ENCODE measurements at regions not wholly inside any gene's neighbourhood (a gene's known extent, or its start where the extent isn't known, plus 50 kb on each side); places are given as distances from the start of the nearest gene placed in this dataset.

DNA sequence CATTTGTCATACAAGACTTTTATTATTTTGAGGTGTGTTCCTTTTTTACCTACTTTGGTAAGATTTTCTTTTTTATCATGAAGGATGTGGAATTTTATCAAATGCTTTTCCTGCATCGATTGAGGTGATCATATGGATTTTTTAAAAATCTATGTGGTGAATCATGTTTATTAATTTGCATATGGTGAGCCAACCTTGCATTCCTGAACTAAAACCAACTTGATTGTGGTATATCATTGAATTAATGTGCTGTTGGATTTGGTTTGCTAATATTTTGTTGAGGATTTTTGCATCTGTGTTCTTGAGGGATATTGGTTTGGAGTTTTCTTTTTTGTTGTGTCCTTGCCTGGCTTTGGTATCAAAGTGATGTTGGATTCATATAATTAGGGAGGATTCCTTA lies 848.1 kb upstream of the EYS start:
- no peak overlapping the region for H3K4me3 ChIP-seq (ENCODE audit: low read length)
- DNase-seq (ENCODE audit: low read depth): no peak
- TF ChIP-seq, protein P1, sequence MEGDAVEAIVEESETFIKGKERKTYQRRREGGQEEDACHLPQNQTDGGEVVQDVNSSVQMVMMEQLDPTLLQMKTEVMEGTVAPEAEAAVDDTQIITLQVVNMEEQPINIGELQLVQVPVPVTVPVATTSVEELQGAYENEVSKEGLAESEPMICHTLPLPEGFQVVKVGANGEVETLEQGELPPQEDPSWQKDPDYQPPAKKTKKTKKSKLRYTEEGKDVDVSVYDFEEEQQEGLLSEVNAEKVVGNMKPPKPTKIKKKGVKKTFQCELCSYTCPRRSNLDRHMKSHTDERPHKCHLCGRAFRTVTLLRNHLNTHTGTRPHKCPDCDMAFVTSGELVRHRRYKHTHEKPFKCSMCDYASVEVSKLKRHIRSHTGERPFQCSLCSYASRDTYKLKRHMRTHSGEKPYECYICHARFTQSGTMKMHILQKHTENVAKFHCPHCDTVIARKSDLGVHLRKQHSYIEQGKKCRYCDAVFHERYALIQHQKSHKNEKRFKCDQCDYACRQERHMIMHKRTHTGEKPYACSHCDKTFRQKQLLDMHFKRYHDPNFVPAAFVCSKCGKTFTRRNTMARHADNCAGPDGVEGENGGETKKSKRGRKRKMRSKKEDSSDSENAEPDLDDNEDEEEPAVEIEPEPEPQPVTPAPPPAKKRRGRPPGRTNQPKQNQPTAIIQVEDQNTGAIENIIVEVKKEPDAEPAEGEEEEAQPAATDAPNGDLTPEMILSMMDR (IDR thresholded peaks at IDR 0.05; ENCODE audit: insufficient read depth, low read depth, low read length, missing control alignments): no peak

DNA sequence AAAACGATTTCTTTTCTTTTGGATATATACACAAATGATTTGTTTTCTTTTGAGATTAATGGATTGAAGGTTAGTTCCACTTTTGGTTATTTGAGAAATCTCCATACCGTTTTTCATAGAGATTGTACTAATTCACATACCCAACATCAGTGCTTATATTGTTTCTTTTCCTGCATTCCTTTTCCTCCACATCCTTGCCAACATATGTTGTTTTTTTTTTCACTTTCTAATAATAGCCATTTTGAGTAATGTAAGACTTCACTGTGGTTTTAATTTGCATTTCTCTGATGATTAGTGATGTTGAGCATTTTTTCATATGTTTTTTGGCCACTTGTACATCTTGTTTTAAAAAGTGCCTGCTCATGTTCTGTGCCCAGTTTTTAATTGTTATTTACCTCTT lies 846.4 kb upstream of the EYS start:
- TF ChIP-seq, protein P1 (IDR thresholded peaks at IDR 0.05; ENCODE audit: insufficient read depth, low read depth, low read length, missing control alignments): no peak
- DNase-seq (ENCODE audit: low read depth): no peak
- no peak overlapping the region for H3K4me3 ChIP-seq (ENCODE audit: low read length)

DNA sequence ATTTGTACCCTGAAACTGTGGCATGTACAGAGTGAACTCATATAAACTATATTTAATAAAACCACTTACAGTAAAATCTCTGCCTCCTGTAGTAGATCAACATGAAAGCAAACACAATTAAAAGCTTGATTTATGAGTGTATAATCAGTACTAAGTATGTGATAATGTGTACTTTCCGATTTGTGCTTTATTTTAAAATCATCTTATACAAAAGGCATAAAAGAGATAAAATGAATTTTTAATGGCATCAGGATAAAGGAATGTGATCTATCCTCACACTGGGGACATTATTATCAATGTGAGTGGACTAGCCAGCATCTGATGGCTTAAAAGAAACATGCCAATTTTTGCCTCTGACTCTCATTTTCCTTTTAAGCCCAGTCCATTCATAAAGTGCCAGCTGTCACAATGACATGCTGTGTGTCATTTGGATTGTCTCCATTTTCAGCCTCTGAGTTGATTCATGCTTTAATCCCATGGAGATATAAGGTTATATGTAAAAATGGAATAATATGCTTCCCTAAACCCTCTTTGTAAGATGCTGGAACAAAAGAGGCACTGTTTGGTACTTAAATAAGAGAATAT lies 831.6 kb upstream of the EYS start:
- TF ChIP-seq, protein P1 (IDR thresholded peaks at IDR 0.05; ENCODE audit: insufficient read depth, low read depth, low read length, missing control alignments): no peak
- DNase-seq (ENCODE audit: low read depth): no peak
- H3K4me3 ChIP-seq (ENCODE audit: low read length): no peak overlapping the region

DNA sequence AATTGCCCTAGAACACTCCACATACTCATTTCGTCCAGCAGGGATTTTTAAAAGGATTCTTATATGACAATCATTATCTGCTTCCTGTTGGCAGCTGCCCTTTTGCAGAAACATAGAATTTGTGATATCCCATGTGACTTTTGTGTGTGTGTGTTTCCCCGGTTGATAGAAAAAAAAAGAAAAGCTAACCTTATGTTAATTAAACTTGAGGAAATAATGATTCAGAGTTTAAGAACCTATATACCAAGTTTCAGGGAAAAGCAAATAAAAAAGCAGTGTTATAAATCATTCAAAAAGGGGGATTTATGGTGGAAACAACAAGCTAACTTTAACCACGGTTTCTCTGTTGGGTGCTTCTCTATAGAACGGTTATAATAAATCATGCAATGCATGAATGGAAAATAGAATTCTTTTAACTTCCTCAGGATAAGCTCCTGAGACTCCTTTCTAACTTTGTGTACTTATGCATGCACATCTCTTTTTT lies 826.9 kb upstream of the EYS start:
- H3K4me3 ChIP-seq (ENCODE audit: low read length): no peak overlapping the region
- no peak for DNase-seq (ENCODE audit: low read depth)
- TF ChIP-seq, protein P1 (IDR thresholded peaks at IDR 0.05; ENCODE audit: insufficient read depth, low read depth, low read length, missing control alignments): no peak

DNA sequence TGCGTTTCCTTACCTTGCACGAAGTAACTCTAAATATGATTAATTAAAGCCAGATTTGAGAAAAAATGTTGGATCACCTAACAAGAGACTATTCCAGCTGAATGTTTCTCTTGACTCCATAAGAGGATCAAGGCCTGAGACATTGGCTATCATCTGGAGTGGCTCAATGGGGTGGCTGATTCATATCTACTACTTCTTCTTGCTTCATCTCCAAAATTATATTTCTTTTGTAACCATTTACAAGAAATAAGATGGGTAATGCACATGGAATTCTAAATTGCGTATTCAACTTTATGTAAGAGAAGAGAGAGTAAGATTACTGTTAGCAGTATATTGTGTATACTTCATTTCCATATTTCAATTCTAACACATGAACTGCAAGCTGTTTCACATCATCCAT lies 819.0 kb upstream of the EYS start:
- TF ChIP-seq, protein P1 (IDR thresholded peaks at IDR 0.05; ENCODE audit: insufficient read depth, low read depth, low read length, missing control alignments): no peak
- H3K4me3 ChIP-seq (ENCODE audit: low read length): no peak overlapping the region
- no peak for DNase-seq (ENCODE audit: low read depth)

DNA sequence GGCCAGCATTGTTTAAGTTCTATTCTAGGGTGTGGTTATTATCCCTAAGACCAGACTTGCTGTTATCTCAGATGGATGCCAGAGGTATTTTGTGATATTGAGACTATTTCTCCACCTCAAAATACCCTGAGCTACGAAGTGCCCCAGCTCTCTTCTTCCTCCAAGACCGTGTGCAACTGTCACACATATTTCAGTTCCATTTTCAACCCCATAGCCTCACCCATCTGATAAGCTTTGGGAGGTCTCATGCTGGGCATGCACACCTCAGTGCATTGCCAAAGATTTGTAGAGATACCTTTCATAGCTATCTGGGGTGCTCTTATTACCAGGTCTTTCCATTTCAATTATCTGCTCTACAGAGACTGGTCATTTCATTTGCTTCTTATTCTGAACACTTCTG lies 815.8 kb upstream of the EYS start:
- DNase-seq (ENCODE audit: low read depth): no peak
- TF ChIP-seq, protein P1 (IDR thresholded peaks at IDR 0.05; ENCODE audit: insufficient read depth, low read depth, low read length, missing control alignments): no peak

DNA sequence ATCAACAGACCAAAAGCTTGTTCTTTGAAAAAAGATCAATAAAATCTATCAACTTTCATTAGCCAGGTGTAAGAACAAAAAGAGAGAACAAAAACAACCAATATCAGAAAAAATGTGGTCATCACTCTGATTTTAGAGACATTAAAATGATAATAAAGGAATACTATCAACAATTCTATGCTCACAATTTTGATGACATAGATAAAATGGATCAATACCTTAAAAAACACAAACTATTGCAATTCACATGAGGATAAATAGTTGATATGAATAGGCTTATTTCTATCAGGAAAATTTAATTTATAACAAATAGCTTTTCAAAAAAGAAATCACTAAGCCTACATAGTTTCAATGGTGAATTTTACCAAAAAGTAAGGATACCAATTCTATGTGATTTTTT lies 809.4 kb upstream of the EYS start:
- DNase-seq (ENCODE audit: low read depth): no peak
- no peak overlapping the region for H3K4me3 ChIP-seq (ENCODE audit: low read length)
- TF ChIP-seq, protein P1 (IDR thresholded peaks at IDR 0.05; ENCODE audit: insufficient read depth, low read depth, low read length, missing control alignments): no peak

More for the DNA sequence above, 815.8 kb upstream of the EYS start:
- no peak overlapping the region for H3K4me3 ChIP-seq (ENCODE audit: low read length)
